GM06990 (cell line): ENCODE measurements at regions not wholly inside any gene's neighbourhood (a gene's known extent, or its start where the extent isn't known, plus 50 kb on each side); places are given as distances from the start of the nearest gene placed in this dataset.

Experiments
- DNase-seq: peaks from one replicate; pipeline ENCODE4 v3.0.0-alpha.2; 2011; ENCODE audit not compliant: insufficient read length; ENCODE audit errors: extremely low read depth
- H3K27me3 ChIP-seq: replicated peaks from 2 replicates; pipeline ENCODE4 v1.6.0; 2011; ENCODE audit warnings: low read length; ENCODE audit not compliant: control insufficient read depth, insufficient read depth
- H3K36me3 ChIP-seq: 2 replicates; pipeline ENCODE4 v1.5.1; 2011; ENCODE audit warnings: low read length; ENCODE audit not compliant: control insufficient read depth, insufficient read depth
- H3K4me3 ChIP-seq: replicated peaks from 2 replicates; pipeline ENCODE4 v1.5.1; 2011; ENCODE audit warnings: low read depth, mild to moderate bottlenecking, control low read depth, low read length
- CTCF ChIP-seq: IDR thresholded peaks from 2 replicates; pipeline ENCODE4 v1.5.1; 2011; ENCODE audit warnings: low read length, control low read depth, mild to moderate bottlenecking, inconsistent platforms; ENCODE audit not compliant: insufficient read depth, poor library complexity, severe bottlenecking

DNA sequence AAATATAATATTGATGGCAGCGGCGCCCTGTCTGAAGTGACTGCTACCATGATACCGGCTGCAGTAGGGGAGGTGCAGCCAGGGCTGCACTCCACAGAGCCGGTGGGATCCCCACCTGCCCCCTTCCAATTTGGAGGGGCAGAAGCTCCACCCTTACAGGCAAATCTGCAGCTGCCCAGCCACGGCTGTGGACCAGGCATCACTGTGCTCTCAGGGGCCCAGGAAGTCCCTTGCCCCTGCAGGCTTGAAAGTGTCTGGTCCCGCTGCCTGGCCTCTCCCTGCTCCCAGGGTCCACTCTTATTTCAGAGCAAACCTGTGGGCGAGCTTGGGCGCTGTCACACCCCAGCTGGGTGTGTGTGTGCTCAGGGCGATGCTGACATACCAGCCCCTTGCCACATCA lies 172.7 kb upstream of the SMIM30 start:
- no peak for TF ChIP-seq CTCF
- Histone ChIP-seq H3K27me3 (no peaks in the 10 kb centered on the region), H3K36me3 (no peaks in the 10 kb centered on the region), H3K4me3 (no peak overlapping the region)
- no peak for DNase-seq

GRCh38 chr7:113289140-113289740 lies 170.9 kb upstream of the SMIM30 start:
- Histone ChIP-seq H3K27me3 (no peaks in the 10 kb centered on the region), H3K36me3 (no peaks in the 10 kb centered on the region), H3K4me3 (no peak overlapping the region)
- no peak for DNase-seq
- peak; percentile 48 for TF ChIP-seq CTCF

- Histone ChIP-seq H3K36me3 (no peaks in the 10 kb centered on the region), H3K4me3 (no peak overlapping the region), H3K27me3 (no peaks in the 10 kb centered on the region)
- no peak for DNase-seq
- no peak for TF ChIP-seq CTCF
Observed at GRCh38 chr7:113285411-113285810, 167.1 kb upstream of the SMIM30 start.

GRCh38 chr7:113283861-113284260 lies 165.5 kb upstream of the SMIM30 start:
- DNase-seq: no peak
- no peak for TF ChIP-seq CTCF
- Histone ChIP-seq H3K36me3 (no peaks in the 10 kb centered on the region), H3K27me3 (no peaks in the 10 kb centered on the region), H3K4me3 (no peak overlapping the region)

DNA sequence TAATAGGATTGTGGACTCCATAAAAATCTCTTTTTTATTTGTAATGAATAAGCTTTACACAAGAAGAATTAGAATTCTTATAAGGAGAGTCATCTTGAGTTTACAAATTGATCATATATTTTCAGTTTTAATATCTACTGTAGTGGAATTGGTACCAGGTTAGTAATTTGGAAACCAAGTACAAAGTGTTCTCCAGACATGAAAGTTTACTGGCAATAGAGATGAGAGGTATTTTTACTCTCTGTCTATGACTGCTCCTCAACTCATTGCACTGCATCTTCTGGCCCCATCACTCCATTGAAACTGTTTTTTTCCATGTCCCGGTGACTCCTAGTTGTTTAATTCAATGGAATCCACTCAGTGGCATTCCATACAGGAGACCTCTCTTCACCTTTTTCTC lies 164.5 kb upstream of the SMIM30 start:
- Histone ChIP-seq H3K4me3 (no peak overlapping the region), H3K27me3 (no peaks in the 10 kb centered on the region), H3K36me3 (no peaks in the 10 kb centered on the region)
- no peak for DNase-seq
- no peak for TF ChIP-seq CTCF

- TF ChIP-seq CTCF: no peak
- H3K4me3 ChIP-seq: no peak overlapping the region
- no peak for DNase-seq
- H3K27me3 ChIP-seq: no peaks in the 10 kb centered on the region
- no peaks in the 10 kb centered on the region for H3K36me3 ChIP-seq
Observed at GRCh38 chr7:113281223-113281622, 162.9 kb upstream of the SMIM30 start.
